ENCODE measurements at regions not wholly inside any gene's neighbourhood (a gene's known extent, or its start where the extent isn't known, plus 50 kb on each side); places are given as distances from the start of the nearest gene placed in this dataset.

DNA sequence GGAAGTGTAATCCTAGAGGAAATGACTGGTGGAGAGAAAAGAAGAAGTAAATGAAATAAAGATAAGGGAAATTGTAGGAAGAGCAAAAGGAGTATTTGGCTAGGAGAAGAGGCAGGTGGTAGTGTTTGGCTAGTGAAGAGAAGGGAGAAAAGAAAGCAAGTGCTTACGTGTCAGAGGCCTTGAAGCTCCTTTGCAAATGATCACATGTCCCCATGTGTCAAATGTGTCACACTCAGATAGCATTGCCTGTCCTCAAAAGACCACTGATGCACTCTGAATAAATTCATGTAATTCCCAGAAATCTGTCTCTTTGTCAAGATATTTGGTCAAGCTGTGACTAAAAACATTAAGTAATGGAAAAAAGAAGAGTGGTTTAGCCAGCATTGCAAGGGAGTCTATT, 639.3 kb downstream of the TUSC7 start:
- no peaks in the 10 kb centered on the region for H3K27me3 ChIP-seq (ENCODE audit: insufficient read depth in 3 of 3, low read length in 2 of 3)
- H3K9me3 ChIP-seq = no peaks in the 10 kb centered on the region
- no peaks in the 10 kb centered on the region for H3K4me1 ChIP-seq
- ATAC-seq (no peak), DNase-seq (no peak)
- intact Hi-C loops (cut with DNase I) = no loop called here
- H3K27ac ChIP-seq = no peak overlapping the region
- no peak overlapping the region for H3K4me3 ChIP-seq
- H3K36me3 ChIP-seq (ENCODE audit: insufficient read depth in 1 of 2, low read depth in 1 of 2) = no peaks in the 10 kb centered on the region
- TF ChIP-seq CTCF (IDR thresholded peaks at IDR 0.05) = no peak
- 30 to 67% (median 43%) methylated on average over 1 of the region's 1 CpG for WGBS, 3 donors

DNA sequence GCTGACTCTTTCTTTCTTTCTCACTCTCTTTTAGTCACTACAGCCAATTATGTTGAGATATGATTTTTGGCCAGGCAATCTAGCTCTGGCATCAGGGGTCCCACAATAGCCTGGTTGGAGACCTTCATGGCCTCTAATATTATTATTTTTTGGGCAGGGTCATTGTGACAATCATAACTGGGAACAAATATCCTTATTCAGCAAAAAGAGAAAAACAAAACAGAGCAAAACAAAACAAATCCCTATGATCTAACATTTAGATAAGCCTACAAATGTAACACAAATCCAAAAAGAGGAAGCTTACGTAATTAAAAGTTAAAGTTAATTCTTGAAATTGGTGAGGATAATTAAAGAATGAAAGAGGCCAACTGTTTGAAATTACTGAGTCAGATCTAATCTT, 640.0 kb downstream of the TUSC7 start:
- H3K27ac ChIP-seq = no peak overlapping the region
- H3K27me3 ChIP-seq (ENCODE audit: insufficient read depth in 3 of 3, low read length in 2 of 3) = no peaks in the 10 kb centered on the region
- no peak for DNase-seq
- H3K4me1 ChIP-seq = no peaks in the 10 kb centered on the region
- intact Hi-C loops (cut with DNase I) = no loop called here
- ATAC-seq = no peak
- H3K36me3 ChIP-seq (ENCODE audit: insufficient read depth in 1 of 2, low read depth in 1 of 2) = no peaks in the 10 kb centered on the region
- no peak overlapping the region for H3K4me3 ChIP-seq
- TF ChIP-seq CTCF (IDR thresholded peaks at IDR 0.05) = no peak
- H3K9me3 ChIP-seq = no peaks in the 10 kb centered on the region
- 84 to 97% (median 94%) methylated on average over 1 of the region's 1 CpG for WGBS, 3 donors

- 20 to 31% (median 27%) methylated on average over 3 of the region's 3 CpGs for WGBS, 3 donors
- H3K4me1 ChIP-seq = no peaks in the 10 kb centered on the region
- no peaks in the 10 kb centered on the region for H3K9me3 ChIP-seq
- H3K27ac ChIP-seq = no peak overlapping the region
- no peak overlapping the region for H3K4me3 ChIP-seq
- no peaks in the 10 kb centered on the region for H3K27me3 ChIP-seq (ENCODE audit: insufficient read depth in 3 of 3, low read length in 2 of 3)
- no peak for DNase-seq
- no peak for ATAC-seq
- no peak for TF ChIP-seq CTCF (IDR thresholded peaks at IDR 0.05)
- intact Hi-C loops (cut with DNase I) = no loop called here
- H3K36me3 ChIP-seq (ENCODE audit: insufficient read depth in 1 of 2, low read depth in 1 of 2) = no peaks in the 10 kb centered on the region
These were observed 640.8 kb downstream of the TUSC7 start for GRCh38 chr3:117350371-117350770.

- Histone ChIP-seq H3K36me3 (ENCODE audit: insufficient read depth in 1 of 2, low read depth in 1 of 2) (no peaks in the 10 kb centered on the region), H3K27ac (no peak overlapping the region), H3K4me3 (no peak overlapping the region), H3K27me3 (ENCODE audit: insufficient read depth in 3 of 3, low read length in 2 of 3) (no peaks in the 10 kb centered on the region), H3K9me3 (no peaks in the 10 kb centered on the region), H3K4me1 (no peaks in the 10 kb centered on the region)
- no peak for ATAC-seq
- no peak for TF ChIP-seq CTCF (IDR thresholded peaks at IDR 0.05)
- 43 to 50% (median 46%) methylated on average over 4 of the region's 4 CpGs for WGBS, 3 donors
- intact Hi-C loops (cut with DNase I) = no loop called here
- DNase-seq = no peak
These were observed 646.0 kb downstream of the TUSC7 start for GRCh38 chr3:117355566-117355965.

DNA sequence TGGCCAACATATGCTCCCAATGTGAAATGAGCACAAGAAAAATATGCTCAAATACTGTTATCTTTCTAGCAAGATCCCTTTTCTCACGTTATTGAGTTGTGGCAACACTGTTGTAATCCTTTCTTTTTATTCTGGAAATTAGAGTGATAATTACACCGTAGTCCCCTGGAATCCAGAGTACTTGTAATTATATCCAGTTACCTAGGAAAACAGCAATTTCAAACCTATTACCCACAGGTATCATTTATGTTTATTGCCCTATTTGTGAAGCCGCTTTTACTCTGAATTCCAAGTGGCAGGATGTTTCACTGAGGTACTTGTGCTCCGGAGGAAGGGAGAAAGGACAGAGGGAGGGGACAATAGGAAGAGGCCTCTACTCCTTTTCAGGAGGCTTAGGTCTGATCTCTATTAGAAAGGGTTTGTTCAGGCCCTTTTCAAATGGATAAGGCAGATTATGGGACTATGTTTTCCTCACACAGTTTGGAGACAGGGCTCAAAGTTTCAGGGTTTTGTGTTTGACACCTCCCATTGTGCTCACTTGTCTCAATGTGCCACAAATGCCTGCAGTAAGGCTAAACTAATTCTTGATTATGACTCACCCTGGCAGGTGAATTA, 646.6 kb downstream of the TUSC7 start:
- DNase-seq (no peak), ATAC-seq (no peak)
- no peaks in the 10 kb centered on the region for H3K27me3 ChIP-seq (ENCODE audit: insufficient read depth in 3 of 3, low read length in 2 of 3)
- TF ChIP-seq CTCF (IDR thresholded peaks at IDR 0.05) = no peak
- H3K4me1 ChIP-seq = no peaks in the 10 kb centered on the region
- no peaks in the 10 kb centered on the region for H3K36me3 ChIP-seq (ENCODE audit: insufficient read depth in 1 of 2, low read depth in 1 of 2)
- intact Hi-C loops (cut with DNase I) = no loop called here
- WGBS, 3 donors = 38 to 42% (median 40%) methylated on average over 4 of the region's 4 CpGs
- no peaks in the 10 kb centered on the region for H3K9me3 ChIP-seq
- no peak overlapping the region for H3K27ac ChIP-seq
- no peak overlapping the region for H3K4me3 ChIP-seq
